K562 (cell line): ENCODE measurements at regions not wholly inside any gene's neighbourhood (a gene's known extent, or its start where the extent isn't known, plus 50 kb on each side); places are given as distances from the start of the nearest gene placed in this dataset.

Experiments
- ARID1B ChIP-seq: fragments of 450-650 bp; IDR thresholded peaks from 2 replicates; pipeline ENCODE4 v1.6.1; 2016; ENCODE audit warnings: antibody characterized with exemption, mild to moderate bottlenecking, inconsistent platforms
- BCL6 ChIP-seq: fragments of 250-450 bp; sonication (Bioruptor Pico); IDR thresholded peaks from 2 replicates; pipeline ENCODE4 v1.4.0; 2020
- CHAMP1 ChIP-seq: fragments of 450-650 bp; IDR thresholded peaks from 2 replicates; pipeline ENCODE4 v1.6.1; 2016; ENCODE audit warnings: mild to moderate bottlenecking
- COPS2 ChIP-seq: fragments of 450-650 bp; conservative IDR thresholded peaks from 2 replicates; pipeline ENCODE4 v1.6.1; 2016; ENCODE audit warnings: mild to moderate bottlenecking, moderate library complexity
- HNRNPLL ChIP-seq: fragments of 200-400 bp; formaldehyde crosslinking; IDR thresholded peaks from 2 replicates; pipeline ENCODE4 v1.6.1; 2017; ENCODE audit warnings: low read length, low read depth, mild to moderate bottlenecking; ENCODE audit not compliant: poor library complexity, severe bottlenecking
- IRF2 ChIP-seq: sonication (generic); formaldehyde crosslinking; IDR thresholded peaks from 2 replicates; pipeline ENCODE4 v1.8.1; 2022; ENCODE audit warnings: mild to moderate bottlenecking, missing genetic modification reagents
- KAT7 ChIP-seq: sonication (generic); formaldehyde crosslinking; IDR thresholded peaks from 2 replicates; pipeline ENCODE4 v1.8.0; 2022; ENCODE audit warnings: missing genetic modification reagents, mild to moderate bottlenecking, borderline replicate concordance
- KDM5B ChIP-seq: fragments of 200-600 bp; sonication (generic); IDR thresholded peaks from 2 replicates; pipeline ENCODE4 v1.6.1; 2012; ENCODE audit warnings: low read depth, mild to moderate bottlenecking, moderate library complexity, low read length, control low read depth, inconsistent platforms; ENCODE audit not compliant: insufficient replicate concordance
- OTX1 ChIP-seq: fragments of 450-650 bp; formaldehyde crosslinking; IDR thresholded peaks from 2 replicates; pipeline ENCODE4 v1.4.0; 2022; ENCODE audit warnings: mild to moderate bottlenecking
- POLR2B ChIP-seq: fragments of 450-650 bp; IDR thresholded peaks from 2 replicates; pipeline ENCODE4 v1.6.1; 2018; ENCODE audit warnings: low read depth; ENCODE audit not compliant: partially characterized antibody
- RBM15 ChIP-seq: fragments of 200-400 bp; formaldehyde crosslinking; IDR thresholded peaks from 2 replicates; pipeline ENCODE4 v1.6.1; 2018; ENCODE audit warnings: mild to moderate bottlenecking, low read length, moderate library complexity; ENCODE audit not compliant: insufficient read depth
- RNF219 ChIP-seq: fragments of 250-450 bp; sonication (Bioruptor Pico); IDR thresholded peaks from 2 replicates; pipeline ENCODE4 v1.5.0; 2022; ENCODE audit warnings: mild to moderate bottlenecking
- SMARCC2 ChIP-seq: fragments of 450-650 bp; IDR thresholded peaks from 2 replicates; pipeline ENCODE4 v1.6.1; 2017; ENCODE audit warnings: antibody characterized with exemption, moderate library complexity, mild to moderate bottlenecking, low read depth
- SRF ChIP-seq, 2 experiments: fragments of 250-450, 450-650 bp in 1 of 2; sonication (Bioruptor Pico) in 1 of 2; sonication (generic) in 1 of 2; formaldehyde crosslinking; IDR thresholded peaks; 2 replicates each; pipeline versions ENCODE4 v1.5.0 to v1.5.1; 2020 to 2022; ENCODE audit warnings: mild to moderate bottlenecking in 1 of 2, missing genetic modification reagents in 1 of 2
- TAF7 ChIP-seq: fragments of 450-650 bp; IDR thresholded peaks from 2 replicates; pipeline ENCODE4 v1.6.1; 2016; ENCODE audit warnings: missing genetic modification characterization, missing compliant biosample characterization
- TEAD2 ChIP-seq: fragments of 450-650 bp; IDR thresholded peaks from 2 replicates; pipeline ENCODE4 v1.6.1; 2016; ENCODE audit warnings: missing genetic modification characterization, control low read depth, missing compliant biosample characterization
- YBX1 ChIP-seq: fragments of 450-650 bp; IDR thresholded peaks from 2 replicates; pipeline ENCODE4 v1.7.1; 2016; ENCODE audit warnings: mild to moderate bottlenecking
- ZBTB1 ChIP-seq: sonication (generic); formaldehyde crosslinking; IDR thresholded peaks from 2 replicates; pipeline ENCODE4 v1.8.1; 2023; ENCODE audit warnings: missing genetic modification reagents, low read depth, mild to moderate bottlenecking, borderline replicate concordance
- ZBTB7A ChIP-seq: IDR thresholded peaks from 2 replicates; pipeline ENCODE4 v1.6.1; 2011; ENCODE audit warnings: low read depth, mild to moderate bottlenecking, low read length, moderate library complexity, borderline replicate concordance; ENCODE audit not compliant: control insufficient read depth
- ZNF121 ChIP-seq: sonication (generic); formaldehyde crosslinking; conservative IDR thresholded peaks from 2 replicates; pipeline ENCODE4 v1.8.0; 2022; ENCODE audit warnings: missing genetic modification reagents
- ZNF274 ChIP-seq: IDR thresholded peaks from 2 replicates; pipeline ENCODE4 v1.6.1; 2011; ENCODE audit warnings: low read depth, mild to moderate bottlenecking, low read length, moderate library complexity, borderline replicate concordance
- ZNF408 ChIP-seq: fragments of 250-450 bp; sonication (Bioruptor Pico); IDR thresholded peaks from 2 replicates; pipeline ENCODE4 v1.4.0; 2020; ENCODE audit warnings: low read depth, mild to moderate bottlenecking, moderate library complexity
- ZNF436 ChIP-seq: fragments of 250-450, 450-650 bp; sonication (Bioruptor Pico); formaldehyde crosslinking; IDR thresholded peaks from 2 replicates; pipeline ENCODE4 v1.7.0; 2020; ENCODE audit warnings: mild to moderate bottlenecking
- ZNF76 ChIP-seq: fragments of 250-450 bp; sonication (Bioruptor Pico); IDR thresholded peaks from 2 replicates; pipeline ENCODE4 v1.4.0; 2020; ENCODE audit warnings: mild to moderate bottlenecking, moderate library complexity, borderline replicate concordance
- ZNF77 ChIP-seq: fragments of 250-450 bp; sonication (Bioruptor Pico); IDR thresholded peaks from 2 replicates; pipeline ENCODE4 v1.5.0; 2020

GRCh38 chr1:869499-870244, 54.1 kb upstream of the SAMD11 start (continued):
- TF ChIP-seq KDM5B (no peak), KAT7 (CRISPR knock-in tag) (no peak), SRF (CRISPR knock-in tag; IDR thresholded peaks at IDR 0.05) (no peak), YBX1 (no peak), TAF7 (tag) (no peak), ZNF408 (CRISPR knock-in tag) (no peak), HNRNPLL (no peak), CHAMP1 (no peak), ZNF436 (CRISPR knock-in tag) (no peak), ZNF274 (no peak), ZBTB1 (CRISPR knock-in tag) (no peak), ARID1B (no peak), RBM15 (no peak), ZNF76 (CRISPR knock-in tag) (no peak), POLR2B (no peak), ZNF77 (CRISPR knock-in tag) (no peak), SMARCC2 (no peak), ZBTB7A (no peak), ZNF121 (CRISPR knock-in tag) (no peak), RNF219 (CRISPR knock-in tag) (no peak), OTX1 (CRISPR knock-in tag) (no peak), BCL6 (CRISPR knock-in tag) (no peak), IRF2 (CRISPR knock-in tag) (no peak), TEAD2 (tag) (no peak), COPS2 (no peak)
